SK-N-SH (cell line): ENCODE measurements at regions not wholly inside any gene's neighbourhood (a gene's known extent, or its start where the extent isn't known, plus 50 kb on each side); places are given as distances from the start of the nearest gene placed in this dataset.
"Not testable (repeated sequence)": the region's sequence is repeated elsewhere in the genome, so short reads cannot be mapped to it uniquely, and the experiment has no call there.

ENCODE experiments used
- FOSL2 ChIP-seq: IDR thresholded peaks from 2 replicates; pipeline ENCODE4 v1.4.0; 2012; ENCODE audit warnings: low read depth, mild to moderate bottlenecking, moderate library complexity, borderline replicate concordance
- NFIC ChIP-seq: IDR thresholded peaks from 2 replicates; pipeline ENCODE4 v1.4.0; 2012; ENCODE audit warnings: borderline replicate concordance
- POLR2AphosphoS5 ChIP-seq: IDR thresholded peaks from 2 replicates; pipeline ENCODE4 v1.6.1; 2012; ENCODE audit warnings: low read depth, low read length
- RXRA ChIP-seq: IDR thresholded peaks from 2 replicates; pipeline ENCODE4 v1.4.0; 2012; ENCODE audit warnings: low read depth, mild to moderate bottlenecking, borderline replicate concordance
- TAF1 ChIP-seq: IDR thresholded peaks from 2 replicates; pipeline ENCODE4 v1.6.1; 2012; ENCODE audit warnings: low read depth, mild to moderate bottlenecking, low read length, moderate library complexity, borderline replicate concordance
- TF ChIP-seq, protein P1 (sequence below): fragments of 200-600 bp; sonication (generic); IDR thresholded peaks from 2 replicates; pipeline ENCODE4 v1.6.1; 2017; ENCODE audit warnings: antibody characterized with exemption, mild to moderate bottlenecking, moderate library complexity
- TF ChIP-seq, protein P2 (sequence below): fragments of 150-350 bp; IDR thresholded peaks from 2 replicates; pipeline ENCODE4 v1.6.1; 2017; ENCODE audit warnings: antibody characterized with exemption, low read length, low read depth, borderline replicate concordance
- TF ChIP-seq, protein P3 (sequence below): IDR thresholded peaks from 2 replicates; pipeline ENCODE4; 2012

DNA sequence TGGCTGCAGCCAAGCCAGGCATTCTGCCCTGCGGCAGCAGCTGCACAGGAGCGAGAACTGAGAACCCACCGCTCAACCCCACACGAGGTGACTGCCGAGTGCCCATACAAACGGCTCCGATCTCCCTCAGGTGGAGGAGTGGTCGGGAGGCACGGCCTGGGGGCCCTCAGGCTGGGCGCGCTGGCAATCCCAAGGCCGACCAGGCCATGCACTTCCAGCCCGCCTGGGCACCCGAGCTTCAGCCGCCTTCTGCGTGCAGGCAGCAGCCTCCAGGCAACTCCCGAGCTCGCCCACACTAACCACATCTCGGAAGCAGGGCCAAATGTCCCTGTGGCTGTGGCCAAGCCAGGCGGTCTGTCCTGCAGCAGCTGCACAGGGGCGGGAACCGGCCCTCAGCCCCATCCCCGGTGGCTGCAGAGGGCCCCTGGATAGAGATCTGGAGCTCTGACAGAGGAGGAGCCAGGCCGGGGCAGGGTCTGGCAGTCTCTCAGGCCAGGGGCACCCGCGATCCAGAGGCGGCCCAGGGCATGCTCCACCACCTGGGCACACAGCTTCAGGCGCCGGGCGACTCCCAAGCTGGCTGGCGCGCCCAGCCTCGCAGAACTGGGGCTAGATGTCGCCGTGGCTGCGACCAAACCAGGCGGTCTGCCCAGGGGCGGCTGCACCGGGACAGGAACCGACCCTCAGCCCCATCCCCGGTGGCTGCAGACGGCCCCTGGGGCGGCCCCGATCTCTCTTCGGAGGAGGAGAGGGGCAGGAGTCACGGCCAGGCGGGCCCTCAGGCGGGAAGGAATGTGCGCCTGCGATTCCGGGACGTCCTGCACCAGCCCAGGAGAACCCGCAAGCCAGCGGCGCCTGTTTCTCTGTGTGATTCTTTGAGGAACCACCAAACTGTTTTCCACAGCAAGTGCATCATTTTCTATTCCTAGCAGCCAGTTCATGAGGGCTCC, 538.0 kb downstream of the CWH43 start:
- TF ChIP-seq NFIC, POLR2AphosphoS5, FOSL2, RXRA, TAF1: not testable (repeated sequence)
- TF ChIP-seq, protein P1, sequence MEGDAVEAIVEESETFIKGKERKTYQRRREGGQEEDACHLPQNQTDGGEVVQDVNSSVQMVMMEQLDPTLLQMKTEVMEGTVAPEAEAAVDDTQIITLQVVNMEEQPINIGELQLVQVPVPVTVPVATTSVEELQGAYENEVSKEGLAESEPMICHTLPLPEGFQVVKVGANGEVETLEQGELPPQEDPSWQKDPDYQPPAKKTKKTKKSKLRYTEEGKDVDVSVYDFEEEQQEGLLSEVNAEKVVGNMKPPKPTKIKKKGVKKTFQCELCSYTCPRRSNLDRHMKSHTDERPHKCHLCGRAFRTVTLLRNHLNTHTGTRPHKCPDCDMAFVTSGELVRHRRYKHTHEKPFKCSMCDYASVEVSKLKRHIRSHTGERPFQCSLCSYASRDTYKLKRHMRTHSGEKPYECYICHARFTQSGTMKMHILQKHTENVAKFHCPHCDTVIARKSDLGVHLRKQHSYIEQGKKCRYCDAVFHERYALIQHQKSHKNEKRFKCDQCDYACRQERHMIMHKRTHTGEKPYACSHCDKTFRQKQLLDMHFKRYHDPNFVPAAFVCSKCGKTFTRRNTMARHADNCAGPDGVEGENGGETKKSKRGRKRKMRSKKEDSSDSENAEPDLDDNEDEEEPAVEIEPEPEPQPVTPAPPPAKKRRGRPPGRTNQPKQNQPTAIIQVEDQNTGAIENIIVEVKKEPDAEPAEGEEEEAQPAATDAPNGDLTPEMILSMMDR = not testable (repeated sequence)
- TF ChIP-seq, protein P2, sequence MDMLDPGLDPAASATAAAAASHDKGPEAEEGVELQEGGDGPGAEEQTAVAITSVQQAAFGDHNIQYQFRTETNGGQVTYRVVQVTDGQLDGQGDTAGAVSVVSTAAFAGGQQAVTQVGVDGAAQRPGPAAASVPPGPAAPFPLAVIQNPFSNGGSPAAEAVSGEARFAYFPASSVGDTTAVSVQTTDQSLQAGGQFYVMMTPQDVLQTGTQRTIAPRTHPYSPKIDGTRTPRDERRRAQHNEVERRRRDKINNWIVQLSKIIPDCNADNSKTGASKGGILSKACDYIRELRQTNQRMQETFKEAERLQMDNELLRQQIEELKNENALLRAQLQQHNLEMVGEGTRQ = not testable (repeated sequence)
- TF ChIP-seq, protein P3, sequence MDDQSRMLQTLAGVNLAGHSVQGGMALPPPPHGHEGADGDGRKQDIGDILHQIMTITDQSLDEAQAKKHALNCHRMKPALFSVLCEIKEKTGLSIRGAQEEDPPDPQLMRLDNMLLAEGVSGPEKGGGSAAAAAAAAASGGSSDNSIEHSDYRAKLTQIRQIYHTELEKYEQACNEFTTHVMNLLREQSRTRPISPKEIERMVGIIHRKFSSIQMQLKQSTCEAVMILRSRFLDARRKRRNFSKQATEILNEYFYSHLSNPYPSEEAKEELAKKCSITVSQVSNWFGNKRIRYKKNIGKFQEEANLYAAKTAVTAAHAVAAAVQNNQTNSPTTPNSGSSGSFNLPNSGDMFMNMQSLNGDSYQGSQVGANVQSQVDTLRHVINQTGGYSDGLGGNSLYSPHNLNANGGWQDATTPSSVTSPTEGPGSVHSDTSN = not testable (repeated sequence)
